HG03521 (cell line): ENCODE measurements at regions not wholly inside any gene's neighbourhood (a gene's known extent, or its start where the extent isn't known, plus 50 kb on each side); places are given as distances from the start of the nearest gene placed in this dataset.
"Not testable (repeated sequence)": the region's sequence is repeated elsewhere in the genome, so short reads cannot be mapped to it uniquely, and the experiment has no call there.

Source experiments
- ATAC-seq: cut with Tn5 transposase; IDR thresholded peaks from one replicate; pipeline ENCODE4 v1.9.1; 2021; ENCODE audit warnings: mild to moderate bottlenecking, moderate library complexity; ENCODE audit not compliant: unreplicated experiment

DNA sequence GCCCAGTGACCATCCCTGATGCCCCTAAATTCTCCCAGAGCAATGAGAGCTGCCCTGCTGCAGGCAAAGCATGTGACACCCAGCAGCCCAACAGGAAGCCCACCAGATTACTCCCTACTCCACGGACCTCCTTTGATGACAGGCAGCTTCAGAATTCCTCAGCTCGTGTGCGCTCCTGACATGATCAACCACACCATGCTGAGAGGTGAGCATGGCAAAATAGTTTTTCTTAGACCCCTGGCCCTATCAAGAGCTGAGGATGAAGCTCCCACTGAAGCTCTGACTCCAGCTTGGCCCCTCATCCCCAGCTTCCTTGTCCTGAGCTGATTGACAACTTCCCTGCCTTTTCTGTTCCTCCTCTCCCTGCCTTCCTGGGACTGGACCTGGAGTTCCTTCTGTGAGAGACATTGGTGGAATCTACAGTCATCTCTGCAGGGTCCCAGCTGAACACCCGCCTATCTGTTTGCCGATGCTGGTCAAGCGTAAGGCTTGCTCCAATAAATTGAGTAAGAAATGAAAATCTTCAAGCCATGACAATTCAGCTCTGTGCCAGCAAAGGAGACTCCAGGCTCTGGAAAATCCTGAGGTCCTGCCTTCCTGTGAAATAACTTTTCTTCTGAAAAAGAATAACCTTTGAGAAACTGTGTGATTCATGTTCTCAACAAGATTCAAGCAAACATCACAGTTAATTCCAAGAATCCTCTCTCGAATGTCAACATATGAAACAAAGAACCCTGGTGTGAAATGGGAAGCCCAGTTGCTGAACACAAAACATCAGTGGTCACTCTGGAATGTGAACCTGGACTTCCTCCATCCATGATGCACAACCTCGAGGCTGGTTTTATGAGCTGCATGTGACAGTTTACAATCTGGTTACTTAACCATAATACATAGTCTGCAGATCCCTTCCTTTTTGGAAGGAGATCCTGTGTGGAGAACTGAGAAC, 201.1 kb downstream of the SPP2 start:
- no peak for ATAC-seq

DNA sequence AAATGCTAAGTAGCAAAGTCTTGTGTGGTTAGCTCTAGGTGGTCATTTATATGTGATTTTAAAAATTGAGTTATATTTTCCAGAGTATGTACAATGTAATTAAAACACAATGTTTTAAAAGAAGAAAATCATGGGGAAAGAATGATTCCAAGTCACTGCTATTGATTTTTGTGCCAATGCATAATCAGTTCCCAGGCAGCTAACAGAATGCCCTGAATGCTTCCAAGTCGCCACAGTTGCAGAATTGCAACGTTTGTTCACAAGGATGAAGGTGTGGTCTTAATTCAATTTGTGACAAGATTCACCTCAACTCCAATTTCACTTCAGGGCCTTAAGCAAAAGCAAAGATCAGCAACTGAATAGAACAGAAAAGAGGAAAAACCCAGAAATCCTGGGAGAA, 200.4 kb downstream of the SPP2 start:
- ATAC-seq = no peak

DNA sequence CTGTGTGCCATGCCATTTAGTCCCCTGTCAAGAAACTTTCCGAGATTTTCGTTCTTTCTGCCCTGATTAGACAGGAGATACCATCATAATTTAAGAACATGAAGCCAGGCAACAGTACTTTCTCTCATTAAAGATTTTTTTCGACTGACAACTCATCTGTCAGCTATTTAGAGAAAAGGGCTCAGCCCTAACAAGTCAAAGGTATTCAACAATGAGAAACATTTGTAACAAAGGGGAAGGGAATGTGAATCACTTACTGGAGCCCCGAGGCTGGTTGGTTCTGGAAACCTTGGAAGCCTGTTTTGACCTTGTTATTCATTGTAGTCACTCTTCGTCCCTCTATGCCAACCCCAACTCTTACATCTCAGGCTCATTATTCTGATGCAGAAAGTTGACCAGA, 199.4 kb downstream of the SPP2 start:
- ATAC-seq = no peak

DNA sequence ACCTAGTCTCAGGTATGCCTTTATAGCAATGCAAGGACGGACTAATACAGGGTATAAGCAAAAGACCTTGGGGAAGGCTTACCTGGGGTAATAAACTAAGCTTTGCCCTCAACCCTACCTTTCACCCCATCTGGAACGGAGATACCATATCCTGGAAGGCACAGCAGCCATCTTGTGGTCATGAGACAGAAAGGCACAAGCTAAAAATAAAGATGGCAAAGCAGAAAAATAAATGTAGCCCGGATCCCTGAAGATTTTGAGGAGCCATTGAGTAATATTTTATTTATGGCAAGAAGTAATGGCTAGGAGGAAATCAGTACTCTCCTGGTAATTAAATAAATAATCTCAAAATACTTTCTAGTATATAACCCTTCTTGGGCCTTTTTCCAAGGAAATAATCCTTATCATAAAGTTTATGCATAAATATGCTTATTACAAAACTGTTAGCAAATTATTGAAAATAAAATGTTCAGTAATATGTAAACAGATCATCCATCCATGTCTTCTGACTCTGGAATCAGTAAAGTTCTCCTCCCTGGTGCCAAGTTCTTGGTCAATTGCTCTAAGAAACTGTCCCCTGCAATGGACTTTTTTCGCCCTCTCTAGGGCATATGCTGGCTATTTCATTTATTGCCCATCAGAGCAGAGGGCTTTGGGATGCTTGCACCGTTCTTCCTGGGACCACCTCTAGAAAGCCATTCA, 198.7 kb downstream of the SPP2 start:
- no peak for ATAC-seq

DNA sequence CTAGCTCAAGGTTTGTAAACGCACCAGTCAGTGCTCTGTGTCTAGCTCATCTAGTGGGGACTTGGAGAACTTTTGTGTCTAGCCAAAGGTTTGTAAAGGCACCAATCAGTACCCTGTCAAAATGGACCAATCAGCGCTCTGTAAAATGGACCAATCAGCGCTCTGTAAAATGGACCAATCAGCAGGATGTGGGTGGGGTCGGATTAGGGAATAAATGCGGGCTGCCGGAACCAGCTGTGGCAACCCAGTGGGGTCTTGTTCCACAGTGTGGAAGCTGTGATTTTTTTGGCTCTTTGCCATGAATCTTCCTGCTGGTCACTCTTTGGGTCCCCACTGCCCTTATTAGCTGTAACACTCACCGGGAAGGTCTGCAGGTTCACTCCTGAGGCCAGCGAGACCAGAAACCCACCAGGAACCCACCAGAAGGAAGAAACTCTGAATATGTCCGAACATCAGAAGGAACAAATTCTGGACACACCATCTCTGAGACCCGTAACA, 197.8 kb downstream of the SPP2 start:
- ATAC-seq = not testable (repeated sequence)

DNA sequence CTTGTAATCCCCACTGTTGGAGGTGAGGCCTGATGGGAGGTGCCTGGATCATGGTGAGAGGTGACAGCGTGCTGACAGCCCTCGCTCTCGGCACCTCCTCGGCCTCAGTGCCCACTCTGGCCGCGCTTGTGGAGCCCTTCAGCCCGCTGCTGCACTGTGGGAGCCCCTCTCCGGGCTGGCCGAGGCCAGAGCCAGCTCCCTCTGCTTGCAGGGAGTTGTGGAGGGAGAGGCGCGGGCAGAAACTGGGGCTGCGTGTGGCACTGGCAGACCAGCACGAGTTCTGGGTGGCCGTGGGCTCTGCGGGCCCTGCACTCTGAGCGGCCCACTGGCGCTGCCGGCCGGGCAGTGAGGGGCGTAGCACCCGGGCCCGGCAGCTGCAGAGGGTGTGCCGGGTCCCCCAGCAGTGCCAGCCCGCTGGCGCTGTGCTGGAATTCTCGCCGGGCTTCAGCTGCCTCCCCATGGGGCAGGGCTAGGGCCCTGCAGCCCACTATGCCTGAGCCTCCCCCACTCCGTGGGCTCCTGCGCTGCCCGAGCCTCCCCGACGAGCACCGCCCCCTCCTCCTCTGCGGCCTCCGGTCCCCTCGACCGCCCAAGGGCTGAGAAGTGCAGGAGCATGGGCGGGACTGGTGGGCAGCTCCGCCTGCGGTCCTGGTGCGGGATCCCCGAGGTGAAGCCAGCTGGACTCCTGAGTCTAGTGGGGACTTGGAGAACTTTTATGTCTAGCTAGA, 197.1 kb downstream of the SPP2 start:
- ATAC-seq = no peak

DNA sequence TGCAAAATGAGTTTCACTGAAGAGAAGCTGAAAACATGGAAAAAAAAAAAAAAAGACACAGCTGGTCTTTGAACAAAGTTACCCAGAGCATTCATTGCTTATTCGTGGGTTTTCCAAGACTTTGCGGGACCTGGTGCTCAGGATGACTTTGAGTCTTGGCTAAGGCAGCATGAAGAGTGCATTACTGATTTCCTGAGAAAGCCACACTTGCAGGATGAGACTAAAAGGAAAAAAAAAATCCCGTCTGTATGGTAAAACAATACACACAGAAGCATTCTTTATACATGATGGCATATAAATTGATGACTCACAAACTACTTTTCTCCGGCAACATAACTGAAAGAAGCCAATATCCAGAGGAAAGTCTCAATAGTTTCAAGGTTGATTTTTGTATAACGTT, 195.4 kb downstream of the SPP2 start:
- ATAC-seq = no peak

DNA sequence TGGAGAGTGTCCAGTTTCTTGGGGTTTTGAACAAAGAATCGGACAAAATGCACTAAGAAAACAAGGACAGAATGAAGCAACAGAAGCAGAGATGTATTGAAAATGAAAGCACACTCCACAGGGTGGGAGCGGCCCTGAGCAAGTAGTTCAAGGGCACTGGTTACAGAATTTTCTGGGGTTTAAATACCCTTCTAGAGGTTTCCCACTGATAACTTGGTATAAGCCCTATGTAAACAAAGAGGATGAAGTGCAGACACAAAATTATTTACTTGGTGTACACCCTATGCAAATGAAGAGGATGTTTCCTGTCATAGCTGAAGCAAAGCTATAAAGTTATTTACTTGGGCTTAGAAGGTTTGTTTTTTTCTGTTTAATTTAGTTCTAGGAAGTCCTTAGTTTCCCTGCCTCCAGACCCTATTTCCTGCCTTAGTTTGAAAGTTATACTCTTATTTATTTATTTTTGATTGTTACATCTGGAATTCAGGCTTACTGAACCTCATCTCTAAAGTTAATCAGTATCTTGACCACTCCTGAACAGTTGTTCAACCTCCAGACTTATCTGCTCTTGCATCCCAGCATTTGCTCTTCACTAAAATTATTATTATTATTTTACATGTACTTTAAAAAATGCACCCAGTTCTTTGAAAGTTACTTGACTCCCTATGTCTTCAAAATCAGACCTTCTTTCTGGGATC, 193.5 kb downstream of the SPP2 start:
- ATAC-seq = no peak

DNA sequence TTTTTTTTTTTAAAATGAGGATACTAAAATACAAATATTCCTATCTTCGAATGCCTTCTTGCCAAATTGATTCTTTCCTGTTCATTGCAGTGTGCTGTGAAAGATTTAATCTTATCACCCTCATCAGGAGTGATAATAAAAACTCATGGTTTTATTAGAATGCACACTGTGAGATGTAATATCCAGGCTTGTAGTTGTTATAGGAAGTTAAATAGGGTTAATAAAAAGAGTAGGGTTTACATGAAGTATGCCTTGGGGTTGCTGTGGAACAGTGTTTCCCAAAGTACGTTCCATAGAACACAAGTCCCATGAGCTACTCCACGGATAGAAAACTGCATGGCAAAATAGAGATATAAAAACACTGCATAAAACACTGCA, 191.9 kb downstream of the SPP2 start:
- ATAC-seq = no peak

DNA sequence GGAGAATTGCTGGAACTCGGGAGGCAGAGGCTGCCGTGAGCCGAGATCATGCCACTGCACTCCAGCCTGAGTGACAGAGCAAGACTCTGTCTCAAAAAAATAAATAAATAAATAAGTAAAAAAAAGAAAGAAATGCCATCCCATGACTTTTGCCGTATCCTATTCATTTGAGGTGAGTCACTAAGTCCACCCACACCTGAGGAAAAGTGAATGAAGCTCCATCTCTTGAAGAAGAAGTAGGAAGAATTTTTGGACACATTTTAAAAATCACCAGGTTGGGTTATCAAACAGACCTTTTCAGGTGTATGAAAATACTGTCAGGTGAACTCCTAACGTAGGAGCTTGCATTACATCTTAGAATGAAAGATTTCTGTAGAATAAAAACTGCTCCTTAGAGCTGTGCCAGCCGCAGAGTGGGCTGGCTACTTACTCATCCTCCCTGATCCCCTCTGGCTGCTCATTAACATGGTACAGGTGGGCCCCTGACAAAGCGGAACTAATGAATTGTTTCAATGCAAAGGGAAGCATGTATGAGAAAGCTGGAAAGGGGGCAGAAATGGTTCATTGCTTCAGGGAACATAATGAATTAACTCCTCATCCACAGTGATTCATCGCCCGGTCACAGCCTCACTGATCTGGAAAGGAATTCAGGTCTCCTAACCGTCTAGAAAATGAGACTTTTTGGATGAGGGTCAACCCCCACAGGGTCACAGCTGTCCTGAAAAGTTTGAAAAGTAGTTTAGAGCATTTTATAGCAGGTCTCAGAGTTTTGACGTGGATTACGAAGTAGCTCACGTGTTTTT, 191.4 kb downstream of the SPP2 start:
- ATAC-seq = no peak

DNA sequence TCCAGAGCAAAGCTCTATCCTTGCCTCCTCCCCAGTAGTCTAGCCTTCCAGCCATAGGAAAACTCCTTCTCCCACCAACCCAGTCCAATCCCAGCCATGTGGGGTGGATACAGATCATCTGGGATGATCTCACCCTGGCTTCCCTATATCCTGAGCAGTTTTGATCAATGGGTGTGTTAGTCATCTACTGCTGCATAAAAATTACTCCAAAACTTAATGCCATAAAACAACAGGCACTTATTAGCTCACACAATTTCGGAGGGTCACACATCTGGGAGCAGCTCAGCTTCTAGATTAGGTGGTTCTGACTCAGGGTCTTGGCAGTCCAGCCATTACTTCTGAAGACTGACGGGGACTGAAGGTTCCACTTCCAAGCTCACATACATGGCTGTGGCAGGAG, 190.4 kb downstream of the SPP2 start:
- no peak for ATAC-seq

DNA sequence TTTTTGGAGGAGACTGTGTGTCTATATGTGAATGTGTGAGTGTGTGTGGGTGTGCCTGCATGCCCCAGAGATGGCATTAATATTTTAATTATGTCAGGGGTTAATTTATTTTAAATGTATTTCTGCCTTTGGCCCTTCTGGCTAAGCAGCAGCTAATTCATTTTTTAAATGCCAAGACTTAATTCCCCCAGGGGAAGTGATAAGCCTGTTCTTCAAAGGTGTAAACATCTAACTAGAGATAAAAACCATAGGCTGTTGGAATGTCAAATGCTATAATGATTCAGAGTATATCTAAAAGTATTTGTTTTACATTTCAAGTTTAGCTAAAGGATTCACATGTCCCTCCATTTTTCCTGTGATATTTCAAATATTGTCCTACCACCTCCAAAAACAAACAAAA, 184.7 kb downstream of the SPP2 start:
- no peak for ATAC-seq

DNA sequence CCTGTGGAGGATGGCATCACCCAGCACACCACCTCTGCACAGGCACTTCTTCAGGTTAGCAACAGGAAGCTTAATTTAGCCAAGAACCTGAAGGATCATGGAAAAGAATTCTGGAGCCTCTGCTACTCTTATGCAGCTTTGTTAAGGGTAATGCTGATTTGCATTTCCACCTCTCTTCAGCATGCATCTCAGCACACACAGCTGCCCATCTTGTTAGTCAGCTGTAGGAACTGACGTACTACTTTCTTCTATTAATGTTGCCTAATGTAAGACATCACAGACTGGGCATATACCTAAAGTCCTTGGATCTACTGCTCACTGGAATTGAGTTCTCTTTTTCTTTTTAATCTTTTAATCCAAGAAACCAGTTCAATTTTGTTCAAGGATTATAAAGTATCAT, 181.0 kb downstream of the SPP2 start:
- ATAC-seq = no peak

DNA sequence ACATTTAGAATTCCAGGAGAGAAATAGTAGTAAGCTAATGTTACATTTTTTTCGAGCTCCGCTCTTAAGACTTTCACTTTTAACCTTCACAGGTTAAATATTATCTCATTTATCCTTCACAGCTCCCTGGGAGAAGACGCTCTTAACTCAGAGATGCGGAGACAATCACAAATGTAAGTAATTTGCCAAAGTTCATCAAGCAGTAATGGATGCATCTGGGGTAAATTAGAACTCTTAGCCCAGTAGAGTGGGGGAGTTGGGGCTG, 168.5 kb downstream of the SPP2 start:
- no peak for ATAC-seq

DNA sequence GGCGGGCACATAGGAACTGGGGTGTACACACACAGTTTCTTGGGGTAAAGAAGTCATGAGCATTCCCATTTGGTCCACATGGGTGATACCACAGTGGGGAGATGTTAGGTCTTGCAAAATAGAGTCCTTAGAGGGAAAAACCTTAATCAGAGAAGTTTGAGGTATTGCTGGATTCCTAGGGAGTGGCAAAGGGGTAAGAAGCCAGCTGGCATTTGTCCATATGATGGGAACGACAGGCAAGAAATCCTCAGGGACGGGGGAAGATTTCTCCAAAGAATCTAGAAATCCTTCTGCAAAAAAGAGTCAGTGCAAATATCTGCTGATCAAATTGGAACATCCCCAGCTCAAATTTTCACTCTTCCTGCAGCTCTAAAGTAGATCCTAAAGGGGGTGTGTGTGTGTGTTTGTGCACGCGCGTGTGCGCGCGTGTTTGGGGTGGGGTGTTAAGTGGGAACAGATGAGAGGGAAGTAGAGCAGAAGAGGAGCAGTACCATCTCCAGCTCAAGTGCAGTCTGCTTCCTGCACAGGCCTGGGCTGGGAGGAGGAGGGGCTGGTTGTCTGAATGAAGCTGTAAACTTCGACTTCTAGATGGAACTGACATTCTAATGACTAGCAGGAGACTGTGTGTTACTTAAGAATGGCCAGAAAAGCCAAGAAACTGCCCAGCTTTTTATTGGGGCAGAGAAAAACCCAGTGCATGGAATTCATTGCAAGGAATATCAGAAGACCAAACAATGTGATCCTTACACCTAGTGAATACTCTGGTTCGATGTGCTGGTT, 168.0 kb downstream of the SPP2 start:
- ATAC-seq = no peak

DNA sequence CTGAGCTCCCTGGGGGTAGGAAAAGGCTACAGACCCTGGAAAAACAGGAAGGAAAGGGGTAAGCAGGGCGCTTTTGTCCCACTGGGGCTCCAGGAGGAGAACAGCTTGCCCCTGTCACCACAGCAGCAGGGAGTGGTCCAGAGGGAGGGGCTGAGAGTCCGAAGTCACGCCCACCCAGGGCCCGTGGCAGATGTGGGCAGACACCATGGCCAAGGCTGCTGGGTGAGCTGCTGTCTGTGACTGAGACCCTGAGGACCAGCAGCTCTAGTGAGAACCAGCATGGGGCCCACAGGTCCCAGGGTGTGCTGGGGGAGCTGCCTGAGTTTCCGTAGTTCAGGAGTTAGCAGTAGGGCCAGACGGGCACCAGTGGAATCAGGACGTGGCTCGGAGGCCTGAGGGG, 162.0 kb downstream of the SPP2 start:
- no peak for ATAC-seq

DNA sequence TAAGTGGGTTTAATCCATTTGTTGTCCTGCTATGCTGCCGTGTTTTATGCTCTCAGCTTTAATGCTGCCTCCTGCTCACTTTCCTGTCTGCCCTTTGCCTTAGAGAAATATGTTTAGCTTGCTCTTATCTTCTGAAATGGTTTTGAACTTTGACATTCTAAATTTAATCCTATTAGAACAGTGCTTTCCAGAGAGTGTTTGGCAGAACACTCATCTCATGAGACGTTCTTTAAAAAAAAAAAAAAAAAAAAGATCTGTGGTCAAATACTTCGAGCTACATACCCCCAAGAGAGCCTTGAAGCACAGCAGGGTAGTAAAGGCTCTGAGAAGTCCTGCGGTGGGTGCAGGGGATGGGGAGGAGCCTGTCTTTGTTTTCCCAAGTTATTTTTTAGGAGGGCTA, 161.3 kb downstream of the SPP2 start:
- ATAC-seq = no peak

DNA sequence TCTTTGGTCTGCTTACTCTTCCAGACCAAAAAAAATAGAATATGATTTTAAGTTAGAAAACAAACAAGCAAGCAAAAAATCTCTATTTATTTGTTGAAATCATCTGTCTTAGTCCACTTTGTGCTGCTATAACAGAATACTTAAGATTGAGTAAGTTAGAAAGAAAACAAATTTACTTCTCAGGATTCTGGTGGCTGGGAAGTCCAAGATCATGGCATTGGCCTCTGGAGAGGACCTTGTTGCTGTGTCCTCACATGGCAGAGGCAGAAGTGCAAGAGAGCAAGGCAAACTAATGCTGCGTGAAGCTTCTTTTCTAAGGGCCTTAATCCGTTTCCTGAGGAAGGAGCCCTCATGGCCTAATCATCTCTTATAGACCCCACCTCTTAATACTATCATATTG, 156.2 kb downstream of the SPP2 start:
- no peak for ATAC-seq

DNA sequence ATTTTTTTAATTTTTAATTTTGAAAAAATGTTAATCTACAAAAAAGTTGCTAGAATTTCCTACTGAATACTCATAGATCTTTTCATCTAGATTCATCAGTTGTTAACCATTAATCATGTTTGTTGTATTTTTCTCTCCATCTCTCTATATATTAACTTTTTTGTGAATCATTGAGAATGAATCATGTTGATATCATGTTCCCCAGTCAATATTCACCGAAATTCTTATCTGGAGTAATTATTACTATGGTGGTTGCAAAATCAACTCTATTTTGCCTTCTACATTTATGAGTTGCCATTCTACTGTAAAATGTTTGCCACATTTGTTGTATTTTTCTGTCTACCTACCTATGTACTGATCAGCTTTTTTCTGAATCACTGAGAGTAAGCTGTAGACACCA, 154.0 kb downstream of the SPP2 start:
- no peak for ATAC-seq
